H9 (cell line): ENCODE measurements at regions not wholly inside any gene's neighbourhood (a gene's known extent, or its start where the extent isn't known, plus 50 kb on each side); places are given as distances from the start of the nearest gene placed in this dataset.

Experiments
- DNase-seq: peaks from one replicate; pipeline ENCODE4 v3.0.0-alpha.2; 2017
- H2AFZ ChIP-seq: one replicate; pipeline ENCODE4 v1.6.1; 2013; ENCODE audit warnings: mild to moderate bottlenecking, low read length, control low read depth, moderate library complexity
- H2AK5ac ChIP-seq: 2 replicates; pipeline ENCODE4 v1.6.1; 2013; ENCODE audit warnings: low read length, control low read depth, mixed read lengths; ENCODE audit not compliant: insufficient read length
- H2BK120ac ChIP-seq: one replicate; pipeline ENCODE4 v1.6.1; 2013; ENCODE audit warnings: low read depth, mild to moderate bottlenecking, low read length, control low read depth, inconsistent platforms; ENCODE audit not compliant: poor library complexity, severe bottlenecking
- H2BK12ac ChIP-seq: 2 replicates; pipeline ENCODE4 v1.6.1; 2013; ENCODE audit warnings: low read length, control low read depth, mixed read lengths, low read depth; ENCODE audit not compliant: insufficient read length
- H2BK15ac ChIP-seq: 2 replicates; pipeline ENCODE4 v1.6.1; 2013; ENCODE audit warnings: low read depth, low read length, control low read depth
- H2BK20ac ChIP-seq: one replicate; pipeline ENCODE4 v1.6.1; 2013; ENCODE audit warnings: low read depth, mild to moderate bottlenecking, low read length, control low read depth, inconsistent platforms; ENCODE audit not compliant: poor library complexity, severe bottlenecking
- H2BK5ac ChIP-seq: 2 replicates; pipeline ENCODE4 v1.6.1; 2013; ENCODE audit warnings: low read length, control low read depth, mixed read lengths; ENCODE audit not compliant: insufficient read length
- H3K14ac ChIP-seq: 2 replicates; pipeline ENCODE4 v1.6.1; 2013; ENCODE audit warnings: low read length, control low read depth; ENCODE audit not compliant: insufficient read depth
- H3K18ac ChIP-seq: 2 replicates; pipeline ENCODE4 v1.6.1; 2013; ENCODE audit warnings: low read depth, mild to moderate bottlenecking, mixed read lengths, low read length, control low read depth; ENCODE audit not compliant: insufficient read length
- H3K23ac ChIP-seq: 2 replicates; pipeline ENCODE4 v1.6.1; 2013; ENCODE audit warnings: low read length, control low read depth, mixed read lengths, low read depth; ENCODE audit not compliant: insufficient read length
- H3K23me2 ChIP-seq: 2 replicates; pipeline ENCODE4 v1.6.1; 2013; ENCODE audit warnings: low read depth, mild to moderate bottlenecking, mixed read lengths, low read length, control low read depth; ENCODE audit not compliant: insufficient read length, poor library complexity, severe bottlenecking
- H3K27ac ChIP-seq: 2 replicates; pipeline ENCODE4 v1.5.1; 2013; ENCODE audit warnings: low read length, control low read depth, mixed read lengths, low read depth; ENCODE audit not compliant: insufficient read length
- H3K27me3 ChIP-seq: 2 replicates; pipeline ENCODE4 v1.6.1; 2013; ENCODE audit warnings: low read length, control low read depth, inconsistent platforms; ENCODE audit not compliant: insufficient read depth
- H3K4ac ChIP-seq: 2 replicates; pipeline ENCODE4 v1.6.1; 2013; ENCODE audit warnings: low read depth, mild to moderate bottlenecking, control low read depth, inconsistent platforms, low read length, moderate library complexity
- H3K4me1 ChIP-seq: 2 replicates; pipeline ENCODE4 v1.6.1; 2013; ENCODE audit warnings: low read length, control low read depth, inconsistent platforms; ENCODE audit not compliant: insufficient read depth
- H3K4me2 ChIP-seq: 2 replicates; pipeline ENCODE4 v1.6.1; 2013; ENCODE audit warnings: low read length, control low read depth, mixed read lengths; ENCODE audit not compliant: insufficient read length, insufficient read depth
- H3K56ac ChIP-seq: 2 replicates; pipeline ENCODE4 v1.6.1; 2013; ENCODE audit warnings: low read depth, mild to moderate bottlenecking, mixed read lengths, low read length, control low read depth; ENCODE audit not compliant: insufficient read length
- H3K79me1 ChIP-seq: 2 replicates; pipeline ENCODE4 v1.6.1; 2013; ENCODE audit warnings: low read depth, mild to moderate bottlenecking, moderate library complexity, low read length, control low read depth, inconsistent platforms; ENCODE audit not compliant: insufficient read depth, poor library complexity, severe bottlenecking
- H3K79me2 ChIP-seq: 2 replicates; pipeline ENCODE4 v1.6.1; 2013; ENCODE audit warnings: low read length, control low read depth, inconsistent platforms; ENCODE audit not compliant: insufficient read depth
- H3K9ac ChIP-seq: 2 replicates; pipeline ENCODE4 v1.6.1; 2013; ENCODE audit warnings: low read length, control low read depth, mixed read lengths; ENCODE audit not compliant: insufficient read length; ENCODE audit errors: extremely low read depth
- H3K9me3 ChIP-seq: one replicate; pipeline ENCODE4 v1.6.1; 2013; ENCODE audit warnings: low read depth, low read length, inconsistent platforms; ENCODE audit not compliant: control insufficient read depth
- H3T11ph ChIP-seq: one replicate; pipeline ENCODE4 v1.6.1; 2013; ENCODE audit warnings: mild to moderate bottlenecking, low read length, control low read depth, inconsistent platforms
- H4K20me1 ChIP-seq: one replicate; pipeline ENCODE4 v1.6.1; 2013; ENCODE audit not compliant: control insufficient read depth, insufficient read length, insufficient read depth
- H4K5ac ChIP-seq: 2 replicates; pipeline ENCODE4 v1.6.1; 2013; ENCODE audit warnings: low read depth, mild to moderate bottlenecking, mixed read lengths, low read length, control low read depth; ENCODE audit not compliant: insufficient read length
- H4K8ac ChIP-seq: replicated peaks from 2 replicates; pipeline ENCODE4 v1.6.1; 2013; ENCODE audit warnings: low read length, control low read depth, mixed read lengths, low read depth; ENCODE audit not compliant: insufficient read length
- H4K91ac ChIP-seq: 2 replicates; pipeline ENCODE4 v1.6.1; 2013; ENCODE audit warnings: low read depth, mild to moderate bottlenecking, moderate library complexity, mixed read lengths, low read length, control low read depth; ENCODE audit not compliant: insufficient read length
- H3K27ac Mint-ChIP-seq, 3 experiments: 2 replicates in 2 of 3; 3 replicates in 1 of 3; pipeline ENCODE4 v1.8.0; 2020 to 2021; ENCODE audit warnings: mixed read lengths in 3 of 3, mild to moderate bottlenecking in 1 of 3, moderate library complexity in 1 of 3
- H3K27me3 Mint-ChIP-seq: 2 replicates; pipeline ENCODE4 v1.8.0; 2021; ENCODE audit warnings: low read depth, mild to moderate bottlenecking, moderate library complexity, mixed read lengths
- H3K36me3 Mint-ChIP-seq, 3 experiments: 2 replicates in 2 of 3; 3 replicates in 1 of 3; pipeline ENCODE4 v1.8.0; 2020 to 2021; ENCODE audit warnings: low read depth in 3 of 3, mixed read lengths in 3 of 3; ENCODE audit not compliant: insufficient read depth in 1 of 3
- H3K4me1 Mint-ChIP-seq, 2 experiments: 2 replicates each; pipeline ENCODE4 v1.8.0; 2020; ENCODE audit warnings: mixed read lengths in 2 of 2
- H3K4me3 Mint-ChIP-seq, 2 experiments: 2 replicates in 1 of 2; 3 replicates in 1 of 2; pipeline ENCODE4 v1.8.0; 2020 to 2021; ENCODE audit warnings: mild to moderate bottlenecking in 2 of 2, mixed read lengths in 2 of 2, moderate library complexity in 1 of 2
- H3K9me3 Mint-ChIP-seq, 2 experiments: 2 replicates in 1 of 2; 3 replicates in 1 of 2; pipeline ENCODE4 v1.8.0; 2020; ENCODE audit warnings: mild to moderate bottlenecking in 2 of 2, mixed read lengths in 2 of 2, moderate library complexity in 1 of 2
- CTCF ChIP-seq: fragments of 200-600 bp; sonication (generic); conservative IDR thresholded peaks from 3 replicates; pipeline ENCODE4 v1.8.0; 2021; ENCODE audit warnings: antibody characterized with exemption, mild to moderate bottlenecking

- no peak overlapping the region for H3K4ac ChIP-seq
- no peaks in the 10 kb centered on the region for H4K20me1 ChIP-seq
- no peaks in the 10 kb centered on the region for H3K27me3 Mint-ChIP-seq
- H3K27ac ChIP-seq = no peak overlapping the region
- no peak overlapping the region for H3K4me2 ChIP-seq
- no peak for DNase-seq
- H3K4me3 Mint-ChIP-seq = no peak overlapping the region
- H3K27me3 ChIP-seq = no peaks in the 10 kb centered on the region
- no peak overlapping the region for H2BK5ac ChIP-seq
- no peaks in the 10 kb centered on the region for H3K4me1 ChIP-seq
- H4K8ac ChIP-seq = no peak overlapping the region
- H3K79me1 ChIP-seq = no peaks in the 10 kb centered on the region
- H4K5ac ChIP-seq = no peak overlapping the region
- H3K36me3 Mint-ChIP-seq = peaks cover 0 to 4% (median 0%) of the 10 kb centered on the region in 3 experiments; a peak in 1 of 7 replicates
- H3K23ac ChIP-seq = no peak overlapping the region
- no peak overlapping the region for H2AFZ ChIP-seq
- H3K18ac ChIP-seq = no peak overlapping the region
- H3K14ac ChIP-seq = no peak overlapping the region
- H3K23me2 ChIP-seq = no peaks in the 10 kb centered on the region
- no peak for TF ChIP-seq CTCF
- H3K9ac ChIP-seq = no peak overlapping the region
- no peaks in the 10 kb centered on the region for H3K79me2 ChIP-seq
- peaks cover 4 to 7% of the 10 kb centered on the region in 2 experiments; a peak in 3 of 4 replicates for H3K4me1 Mint-ChIP-seq
- no peak overlapping the region for H2BK120ac ChIP-seq
- H3K27ac Mint-ChIP-seq = no peak overlapping the region
- no peaks in the 10 kb centered on the region for H3K9me3 ChIP-seq
- no peak overlapping the region for H2BK20ac ChIP-seq
- no peak overlapping the region for H2AK5ac ChIP-seq
- peaks cover 0 to 3% of the 10 kb centered on the region in 2 experiments; a peak in 1 of 5 replicates for H3K9me3 Mint-ChIP-seq
- H4K91ac ChIP-seq = no peak overlapping the region
- no peak overlapping the region for H3T11ph ChIP-seq
- no peak overlapping the region for H2BK12ac ChIP-seq
- no peak overlapping the region for H2BK15ac ChIP-seq
- no peak overlapping the region for H3K56ac ChIP-seq
These were observed 1918.0 kb upstream of the FLRT2 start for GRCh38 chr14:83611906-83612390.
